ENCODE measurements at regions not wholly inside any gene's neighbourhood (a gene's known extent, or its start where the extent isn't known, plus 50 kb on each side); places are given as distances from the start of the nearest gene placed in this dataset.

GRCh38 chrX:20593836-20594235 lies 327.1 kb upstream of the RPS6KA3 start:
- TF ChIP-seq, protein P1, sequence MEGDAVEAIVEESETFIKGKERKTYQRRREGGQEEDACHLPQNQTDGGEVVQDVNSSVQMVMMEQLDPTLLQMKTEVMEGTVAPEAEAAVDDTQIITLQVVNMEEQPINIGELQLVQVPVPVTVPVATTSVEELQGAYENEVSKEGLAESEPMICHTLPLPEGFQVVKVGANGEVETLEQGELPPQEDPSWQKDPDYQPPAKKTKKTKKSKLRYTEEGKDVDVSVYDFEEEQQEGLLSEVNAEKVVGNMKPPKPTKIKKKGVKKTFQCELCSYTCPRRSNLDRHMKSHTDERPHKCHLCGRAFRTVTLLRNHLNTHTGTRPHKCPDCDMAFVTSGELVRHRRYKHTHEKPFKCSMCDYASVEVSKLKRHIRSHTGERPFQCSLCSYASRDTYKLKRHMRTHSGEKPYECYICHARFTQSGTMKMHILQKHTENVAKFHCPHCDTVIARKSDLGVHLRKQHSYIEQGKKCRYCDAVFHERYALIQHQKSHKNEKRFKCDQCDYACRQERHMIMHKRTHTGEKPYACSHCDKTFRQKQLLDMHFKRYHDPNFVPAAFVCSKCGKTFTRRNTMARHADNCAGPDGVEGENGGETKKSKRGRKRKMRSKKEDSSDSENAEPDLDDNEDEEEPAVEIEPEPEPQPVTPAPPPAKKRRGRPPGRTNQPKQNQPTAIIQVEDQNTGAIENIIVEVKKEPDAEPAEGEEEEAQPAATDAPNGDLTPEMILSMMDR (conservative IDR thresholded peaks at IDR 0.05): no peak
- no peak for TF ChIP-seq ZFX (IDR thresholded peaks at IDR 0.05)
